GM19351 (cell line): ENCODE measurements at regions not wholly inside any gene's neighbourhood (a gene's known extent, or its start where the extent isn't known, plus 50 kb on each side); places are given as distances from the start of the nearest gene placed in this dataset.

Source experiments
- ATAC-seq: cut with Tn5 transposase; IDR thresholded peaks from one replicate; pipeline ENCODE4 v1.9.1; 2021; ENCODE audit warnings: mild to moderate bottlenecking, moderate library complexity; ENCODE audit not compliant: unreplicated experiment

- ATAC-seq, result no peak
Measured at GRCh38 chr14:89013698-89014568, 189.5 kb downstream of the TTC8 start.

GRCh38 chr14:89014569-89014850 is 190.1 kb downstream of the TTC8 start:
- ATAC-seq, result no peak

DNA sequence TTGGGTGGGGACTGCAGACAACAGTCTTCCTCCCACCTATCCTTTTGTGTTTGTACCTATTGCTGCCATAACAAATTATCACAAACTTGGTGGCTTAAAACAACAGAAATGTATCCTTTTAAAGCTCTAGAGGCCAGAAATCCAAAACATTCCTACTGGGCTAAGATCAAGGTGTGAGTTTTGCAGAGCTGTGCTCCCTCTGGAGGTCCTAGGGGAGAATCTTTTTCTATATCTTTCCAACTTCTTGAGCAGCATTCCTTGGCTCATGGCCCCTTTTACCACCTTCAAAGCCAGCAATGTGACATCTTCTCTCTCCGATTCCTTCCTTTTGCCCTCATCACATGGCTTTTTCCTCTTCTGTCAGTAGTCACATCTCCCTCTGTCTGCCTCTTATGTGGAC is 190.6 kb downstream of the TTC8 start:
- no peak for ATAC-seq

DNA sequence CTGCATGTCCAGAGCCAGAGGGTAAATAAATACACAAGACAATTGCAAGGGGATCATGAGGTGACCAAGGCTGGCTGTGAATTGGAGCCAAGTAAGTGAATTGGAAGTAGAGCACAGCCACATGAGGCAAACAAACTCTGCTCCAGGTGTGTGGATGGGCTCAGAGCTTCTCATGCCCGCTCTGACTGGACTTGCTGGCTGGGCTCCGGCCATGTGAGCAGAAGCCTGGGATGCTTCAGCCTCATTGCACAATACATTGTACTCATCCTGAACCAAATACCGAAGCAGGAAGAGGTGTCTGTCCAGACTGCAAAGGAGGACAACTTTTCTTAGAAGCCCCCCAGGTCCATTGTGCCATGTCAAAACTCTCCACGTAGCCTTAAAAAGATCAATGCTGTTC is 193.0 kb downstream of the TTC8 start:
- no peak for ATAC-seq

GRCh38 chr14:89022274-89022673 is 197.8 kb downstream of the TTC8 start:
- ATAC-seq, result no peak

- no peak for ATAC-seq
Measured at GRCh38 chr14:89024691-89025090, 200.2 kb downstream of the TTC8 start.

DNA sequence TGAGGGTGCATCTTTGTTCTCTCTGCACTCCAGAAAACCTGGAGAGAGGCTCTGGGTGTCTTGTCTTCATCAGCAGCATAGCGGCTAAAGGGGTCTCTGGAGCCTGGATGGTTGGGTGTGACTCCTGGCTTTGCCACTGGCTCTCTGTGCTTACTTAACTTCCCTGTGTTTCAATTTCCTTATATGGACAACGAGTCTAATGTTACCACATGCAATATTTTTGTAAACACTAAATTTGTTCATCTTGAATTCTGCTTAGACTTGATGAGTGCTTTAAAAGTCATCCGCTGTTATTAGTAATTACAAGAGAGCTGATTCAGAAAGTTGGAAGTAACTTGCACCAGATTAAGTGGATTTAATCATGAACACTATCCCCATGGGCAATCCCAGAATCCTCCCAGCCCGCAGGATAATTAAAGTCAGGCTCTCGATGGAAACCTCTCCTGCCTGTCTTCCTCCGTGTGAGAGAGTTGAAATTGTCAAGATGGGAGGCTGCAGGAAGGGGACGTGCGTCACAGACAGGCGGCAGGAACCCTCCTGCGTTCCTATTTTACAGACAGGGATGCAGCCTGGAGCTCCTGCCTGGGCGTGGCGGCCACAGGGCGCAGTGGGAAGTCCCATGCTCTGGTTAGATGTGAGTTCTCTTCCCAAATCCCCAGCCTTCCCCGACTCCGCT is 201.2 kb downstream of the TTC8 start:
- no peak for ATAC-seq

DNA sequence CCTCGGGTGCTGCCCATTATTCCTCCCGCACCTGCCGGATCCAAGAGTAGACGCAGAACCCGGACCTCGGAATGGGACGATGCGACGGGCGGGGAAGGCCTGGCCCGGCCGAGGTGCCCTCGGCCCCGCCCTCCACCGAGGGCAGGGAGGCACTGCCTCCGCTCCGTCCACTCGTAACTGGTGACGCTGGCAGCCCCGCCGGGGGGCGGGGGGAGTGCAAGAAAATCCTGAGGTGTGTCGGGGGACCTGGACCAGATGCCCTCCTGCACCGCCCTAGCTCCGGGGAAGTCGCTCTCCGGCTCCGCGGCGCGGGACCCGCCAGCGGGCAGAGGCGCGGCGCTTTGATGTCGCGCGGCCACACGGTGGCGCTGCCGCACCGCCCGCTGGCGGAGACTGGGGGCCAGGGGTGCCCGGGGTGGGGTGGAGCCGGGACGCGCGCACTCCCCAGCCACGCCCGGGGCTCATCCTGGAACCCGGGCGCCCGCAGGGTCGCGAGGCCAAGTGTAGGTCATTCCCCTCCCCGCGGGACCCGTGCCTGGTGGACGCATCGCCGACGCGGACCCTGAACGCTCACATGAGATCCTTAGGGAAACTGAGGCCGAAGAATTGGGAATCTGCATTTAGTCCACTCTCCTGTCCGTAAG is 202.8 kb downstream of the TTC8 start:
- peak; percentile 90 for ATAC-seq

DNA sequence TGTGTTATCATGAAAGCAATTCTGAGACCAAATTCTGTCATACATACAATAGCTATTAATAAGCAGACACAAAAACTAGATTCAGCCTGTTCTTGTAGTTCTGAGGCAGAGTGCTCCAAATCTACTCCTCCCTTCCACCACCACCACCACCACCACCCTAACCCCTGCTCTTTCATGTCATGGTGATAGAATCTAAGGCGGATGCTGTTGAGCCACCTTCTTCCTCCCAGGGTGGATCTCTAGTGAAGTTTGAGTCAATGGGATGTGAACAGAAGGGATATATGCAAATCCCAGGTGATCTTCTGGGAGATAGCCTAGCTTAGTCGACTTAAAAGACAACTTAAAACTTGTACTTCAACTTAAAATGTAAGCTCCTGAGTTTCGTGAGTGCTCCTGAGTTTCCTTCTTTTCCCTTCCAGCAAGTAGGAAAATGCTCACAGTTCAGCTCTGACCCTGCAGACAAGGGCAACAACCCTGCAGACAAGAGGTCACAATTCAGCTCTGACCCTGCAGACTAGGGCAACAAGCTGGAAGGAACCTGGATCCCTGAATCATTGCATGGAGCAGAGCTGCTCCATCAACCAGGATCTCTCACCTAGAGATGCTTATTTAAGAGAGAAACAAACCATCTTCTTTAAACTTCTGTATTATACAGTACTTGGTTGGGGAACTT is 204.1 kb downstream of the TTC8 start:
- ATAC-seq, result no peak

DNA sequence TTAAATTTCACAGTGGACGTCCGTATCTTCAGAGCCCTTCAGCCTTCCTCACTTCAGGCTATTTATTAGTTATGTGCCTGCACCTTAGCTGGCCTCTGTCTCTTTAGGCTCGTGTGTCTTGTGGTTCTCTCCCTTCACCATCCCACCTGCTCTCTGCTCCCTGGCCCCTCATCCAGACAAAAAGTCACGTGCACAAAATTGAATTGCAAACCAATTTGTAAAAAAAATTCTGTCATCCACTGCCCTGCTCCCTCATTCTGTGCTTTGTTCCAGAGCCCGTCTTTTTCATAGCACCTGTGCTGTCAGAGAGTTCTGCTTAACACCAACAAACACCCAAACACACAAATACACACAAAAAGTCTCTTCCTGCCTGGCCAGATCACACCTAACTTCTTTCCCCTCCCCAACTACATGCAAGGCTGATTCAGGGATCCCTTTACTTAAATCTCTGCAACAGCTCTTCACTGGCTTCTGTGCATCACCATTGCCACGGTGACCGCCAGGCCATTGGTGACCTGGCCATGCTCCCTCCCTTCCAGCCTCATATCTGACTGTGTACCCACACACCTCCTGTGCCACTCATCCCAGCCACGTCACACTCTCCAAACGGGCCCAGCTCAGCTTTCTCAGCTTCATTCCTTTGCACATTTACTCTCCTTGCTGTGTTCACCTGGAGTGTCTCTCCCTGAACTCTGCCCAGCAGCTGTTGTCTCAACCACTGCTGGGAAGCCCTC is 205.7 kb downstream of the TTC8 start:
- ATAC-seq, result no peak

DNA sequence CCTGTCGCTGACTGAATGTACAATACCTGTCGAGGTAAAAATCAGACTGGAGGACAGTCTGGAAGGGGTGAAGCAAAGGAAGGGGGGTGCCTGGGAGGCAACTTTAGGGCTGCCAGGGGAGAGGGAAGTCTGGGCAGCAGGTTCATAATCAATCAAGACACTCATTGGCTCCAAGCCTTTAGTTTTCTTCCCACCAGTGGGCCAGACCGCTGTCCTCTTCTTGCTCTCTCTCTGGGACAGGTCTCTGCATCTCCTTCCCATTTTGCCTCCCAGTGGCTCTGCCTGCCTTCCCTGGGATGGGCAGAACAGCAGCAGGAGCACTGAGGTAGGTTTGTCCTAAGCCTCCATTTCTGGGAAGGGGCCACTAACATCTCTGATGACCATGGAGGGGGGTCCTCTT is 206.5 kb downstream of the TTC8 start:
- no peak for ATAC-seq

DNA sequence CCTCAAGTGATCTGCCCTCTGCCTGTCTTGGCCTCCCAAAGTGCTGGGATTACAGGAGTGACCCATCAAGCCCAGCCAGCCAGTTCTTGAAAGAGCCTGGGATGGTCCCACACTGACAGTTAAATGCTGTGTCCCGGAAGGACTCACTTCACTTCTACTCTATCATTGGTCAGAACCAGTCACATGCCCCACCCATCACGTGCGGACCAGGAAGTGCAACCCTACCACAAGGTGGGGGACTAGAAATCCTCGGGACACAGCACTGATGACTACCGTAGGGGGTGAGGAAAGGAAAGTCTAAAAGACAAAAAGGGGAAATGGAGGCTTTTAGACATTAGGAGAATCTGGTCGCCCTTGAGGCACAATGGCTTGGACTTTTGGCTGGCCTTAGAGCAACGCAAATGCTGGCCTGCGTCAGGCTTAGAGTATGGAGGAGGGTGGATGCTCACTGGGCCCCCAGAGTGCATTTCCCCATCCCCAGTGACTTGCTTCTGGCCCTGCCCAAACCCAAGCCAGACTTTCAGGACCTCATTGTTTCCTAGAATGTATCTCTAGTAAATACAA is 207.7 kb downstream of the TTC8 start:
- no peak for ATAC-seq

DNA sequence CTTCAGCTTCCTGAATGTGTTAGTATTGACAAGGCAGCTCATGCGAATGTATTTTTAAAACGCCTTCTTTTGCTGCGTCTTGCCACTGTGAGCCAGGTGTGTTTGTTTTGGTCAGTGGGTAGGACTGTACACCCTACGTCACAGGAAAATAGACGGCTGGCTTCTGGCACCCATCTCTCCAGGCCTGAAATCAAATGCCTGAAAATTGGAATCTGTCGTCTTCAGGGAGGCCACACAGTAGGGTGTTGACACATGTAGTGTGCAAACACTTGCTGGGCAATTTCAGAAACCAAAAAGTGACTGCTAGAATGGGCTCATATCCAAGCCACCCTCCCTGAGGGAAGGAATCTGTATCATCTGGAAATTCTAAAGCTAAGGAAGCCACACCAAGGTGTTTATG is 209.3 kb downstream of the TTC8 start:
- ATAC-seq, result no peak

GRCh38 chr14:89036371-89036770 is 211.9 kb downstream of the TTC8 start:
- ATAC-seq, result no peak

- no peak for ATAC-seq
Measured at GRCh38 chr14:89037065-89037464, 212.6 kb downstream of the TTC8 start.

DNA sequence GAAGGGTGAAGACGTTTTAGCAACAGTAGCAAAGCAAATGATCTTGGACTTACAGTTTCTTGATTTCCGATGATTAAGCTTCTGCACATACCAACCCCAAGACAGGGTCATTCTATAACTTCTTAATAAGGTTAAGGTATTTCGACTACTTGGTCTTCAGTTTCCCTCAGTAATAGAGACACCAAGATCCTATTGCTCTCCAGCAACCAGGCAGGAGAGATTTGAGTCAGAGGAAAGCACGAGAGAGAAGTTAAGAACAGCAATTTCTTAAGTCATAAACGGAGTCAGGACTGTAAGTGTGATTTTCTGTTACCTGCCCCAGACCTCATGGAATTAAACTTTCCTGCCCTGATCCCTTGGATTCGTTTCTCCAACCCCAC is 215.6 kb downstream of the TTC8 start:
- peak; percentile 23 for ATAC-seq

DNA sequence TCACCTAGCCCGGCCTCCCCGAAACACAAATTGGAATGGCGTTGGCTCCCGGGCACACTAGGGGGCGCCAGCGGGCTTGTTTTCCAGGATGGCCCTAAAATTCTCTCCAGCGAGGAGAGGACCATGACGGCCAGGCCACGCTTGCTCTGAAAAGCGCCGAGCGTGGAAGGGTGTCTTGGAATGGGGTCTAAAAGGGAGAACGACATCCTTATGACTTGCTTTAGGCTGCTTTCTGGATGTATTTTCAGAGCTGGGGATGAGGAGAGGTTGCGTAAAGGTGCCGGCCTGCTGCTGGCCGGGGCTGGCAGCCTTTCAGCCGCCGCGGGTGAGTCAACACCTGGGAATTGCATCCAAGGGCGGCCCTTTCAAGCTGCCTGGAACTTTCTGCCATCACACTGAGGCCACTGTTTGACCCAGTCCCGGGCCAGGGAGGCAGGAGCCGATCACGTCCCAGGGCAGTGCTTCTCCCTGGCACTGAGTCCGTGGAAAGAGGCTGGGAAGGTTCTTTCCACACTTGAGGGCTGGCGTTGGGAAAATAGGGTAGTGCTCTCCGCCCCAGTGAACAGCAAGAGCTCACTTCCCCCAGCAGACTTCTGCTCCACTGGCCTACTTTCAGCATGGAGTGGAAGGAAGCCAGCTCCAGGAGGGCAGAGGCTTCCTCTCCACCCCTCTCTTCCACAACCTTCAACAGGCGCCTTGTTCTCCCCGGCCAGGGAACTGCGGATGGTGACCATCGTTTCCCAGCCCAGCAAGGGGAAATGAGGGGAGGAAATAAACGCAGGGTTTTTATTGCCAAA is 216.2 kb downstream of the TTC8 start:
- peak; percentile 88 for ATAC-seq

DNA sequence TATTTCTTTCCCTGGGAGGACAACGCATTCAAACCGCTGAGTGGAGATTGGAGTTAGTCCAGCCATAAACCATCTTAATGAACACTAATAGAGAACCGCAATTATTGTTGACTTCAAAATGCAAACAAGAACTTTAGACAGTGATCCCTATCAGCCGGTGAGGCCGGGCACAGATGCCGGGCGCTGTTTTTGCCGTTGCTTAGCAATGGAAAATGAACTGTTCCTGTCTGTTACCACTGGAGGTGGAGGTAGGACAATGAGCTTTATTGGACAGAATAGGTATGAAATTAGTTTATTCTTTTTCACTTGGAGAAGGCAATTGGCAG is 216.8 kb downstream of the TTC8 start:
- no peak for ATAC-seq

DNA sequence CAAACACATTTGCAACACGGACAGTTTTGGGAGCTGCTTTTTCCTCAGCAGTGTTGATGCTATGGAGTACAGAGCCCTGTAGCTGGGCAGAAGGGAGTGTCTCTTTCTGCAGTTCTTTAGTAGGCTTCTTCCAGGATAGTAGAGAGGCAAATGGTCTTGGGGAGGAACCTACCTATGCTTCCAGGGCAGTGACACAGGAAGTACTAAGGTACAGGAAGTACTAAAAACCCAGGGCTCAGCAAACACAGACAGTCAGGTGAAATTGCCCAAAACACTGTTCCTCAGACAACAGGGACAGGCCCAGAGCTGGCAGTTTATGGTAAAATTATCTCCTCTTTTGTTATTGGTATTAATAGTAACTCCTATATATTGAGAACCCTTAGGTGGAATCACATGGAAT is 217.6 kb downstream of the TTC8 start:
- ATAC-seq, result no peak

DNA sequence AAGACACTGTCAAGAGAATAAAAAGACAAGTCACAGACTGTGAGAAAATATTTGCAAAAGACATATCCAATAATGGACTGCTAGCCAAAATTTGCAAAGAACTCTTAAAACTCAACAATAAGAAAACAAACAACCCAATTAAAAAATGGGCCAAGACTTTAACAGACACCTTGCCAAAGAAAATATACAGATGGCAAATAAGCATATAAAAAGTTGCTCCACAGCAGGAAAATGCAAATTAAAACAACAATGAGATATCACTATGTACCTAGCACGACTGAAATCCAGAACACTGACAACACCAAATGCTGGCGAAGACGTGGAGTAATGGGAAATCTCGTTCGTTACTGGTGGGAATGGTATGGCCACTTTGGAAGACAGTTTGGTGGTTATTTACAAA is 228.9 kb downstream of the TTC8 start:
- ATAC-seq, result no peak
